Lung (tissue), 11 donors: ENCODE measurements at regions not wholly inside any gene's neighbourhood (a gene's known extent, or its start where the extent isn't known, plus 50 kb on each side); places are given as distances from the start of the nearest gene placed in this dataset.

ENCODE experiments used
- ATAC-seq: fragments of 200-7000 bp; cut with Tn5 transposase; one replicate; pipeline ENCODE4 v1.9.1; 2020; ENCODE audit warnings: moderate number of reproducible peaks; ENCODE audit not compliant: insufficient read depth, low FRiP score
- DNase-seq, 3 donors: peaks; one replicate each; pipeline ENCODE4 v3.0.0-alpha.2; 2013 to 2017
- H3K27ac ChIP-seq, 2 donors: one replicate each; pipeline ENCODE4 v1.5.1; 2013; ENCODE audit warnings: mild to moderate bottlenecking in 2 of 2, moderate library complexity in 2 of 2, control low read depth in 1 of 2, inconsistent platforms in 1 of 2, low read depth in 1 of 2, low read length in 1 of 2
- H3K27me3 ChIP-seq, 3 donors: one replicate each; pipeline ENCODE4 v1.5.1; 2013; ENCODE audit warnings: low read length in 2 of 3; ENCODE audit not compliant: control insufficient read depth in 3 of 3, insufficient read depth in 3 of 3
- H3K36me3 ChIP-seq, 4 donors: one replicate each; pipeline ENCODE4 v1.5.1; 2013; ENCODE audit warnings: low read length in 4 of 4, mild to moderate bottlenecking in 1 of 4, moderate library complexity in 1 of 4; ENCODE audit not compliant: control insufficient read depth in 4 of 4, insufficient read depth in 4 of 4
- H3K4me1 ChIP-seq, 5 donors: one replicate each; pipeline ENCODE4 v1.5.1; 2013; ENCODE audit warnings: low read length in 5 of 5, mild to moderate bottlenecking in 2 of 5, moderate library complexity in 1 of 5; ENCODE audit not compliant: control insufficient read depth in 5 of 5, insufficient read depth in 5 of 5
- H3K4me3 ChIP-seq: one replicate; pipeline ENCODE4 v1.5.1; 2013; ENCODE audit warnings: mild to moderate bottlenecking, control low read depth, moderate library complexity
- H3K9ac ChIP-seq, 2 donors: one replicate each; pipeline ENCODE4 v1.5.1; 2013; ENCODE audit warnings: low read length in 2 of 2, control low read depth in 1 of 2; ENCODE audit not compliant: insufficient read depth in 1 of 2
- H3K9me3 ChIP-seq, 4 donors: one replicate each; pipeline ENCODE4 v1.5.1; 2013; ENCODE audit warnings: low read length in 3 of 4, mild to moderate bottlenecking in 1 of 4, moderate library complexity in 1 of 4; ENCODE audit not compliant: control insufficient read depth in 4 of 4, insufficient read depth in 3 of 4
- CTCF ChIP-seq: IDR thresholded peaks from 2 replicates; pipeline ENCODE4 v1.5.1; 2012; ENCODE audit warnings: mild to moderate bottlenecking; ENCODE audit errors: control extremely low read depth, extremely low read depth
- WGBS, 2 donors: extraction: QIAGEN DNeasy Blood & Tissue Kit; methylation state at CpG; one replicate each; pipeline ENCODE4 v1.1.7; 2013; 5-methylcytosine and 5-hydroxymethylcytosine counted together
- donor health status: control.
- donor health status: control.
- donor health status: Bipolar disorder and iron deficiency.
- donor health status: healthy.
- donor health status: DM: yes; HTN: yes; CAD: no.

GRCh38 chr13:90258129-90258528 lies 1089.4 kb upstream of the MIR17HG start:
- H3K9me3 ChIP-seq = peaks cover 0 to 8% (median 0%) of the 10 kb centered on the region in 4 donors
- no peak for TF ChIP-seq CTCF
- DNase-seq (no peak), ATAC-seq (no peak)
- no peak overlapping the region for H3K4me3 ChIP-seq
- H3K36me3 ChIP-seq = no peaks in the 10 kb centered on the region
- no peaks in the 10 kb centered on the region for H3K4me1 ChIP-seq
- no peaks in the 10 kb centered on the region for H3K27me3 ChIP-seq
- no peak overlapping the region for H3K27ac ChIP-seq
- no peak overlapping the region for H3K9ac ChIP-seq
- WGBS, 2 donors = 96 to 97% methylated on average over 1 of the region's 1 CpG

- no peak overlapping the region for H3K27ac ChIP-seq
- H3K4me3 ChIP-seq = no peak overlapping the region
- DNase-seq (no peak), ATAC-seq (no peak)
- no peak overlapping the region for H3K9ac ChIP-seq
- peaks cover 0 to 4% (median 0%) of the 10 kb centered on the region in 4 donors for H3K9me3 ChIP-seq
- no peak for TF ChIP-seq CTCF
- no peaks in the 10 kb centered on the region for H3K36me3 ChIP-seq
- no peaks in the 10 kb centered on the region for H3K4me1 ChIP-seq
- H3K27me3 ChIP-seq = no peaks in the 10 kb centered on the region
These were observed 1086.1 kb upstream of the MIR17HG start for GRCh38 chr13:90261343-90261742.

- WGBS, 2 donors = 83 to 93% methylated on average over 2 of the region's 2 CpGs
- Histone ChIP-seq H3K9ac (no peak overlapping the region), H3K9me3 (no peaks in the 10 kb centered on the region), H3K36me3 (no peaks in the 10 kb centered on the region), H3K4me3 (no peak overlapping the region), H3K27ac (no peak overlapping the region), H3K27me3 (no peaks in the 10 kb centered on the region), H3K4me1 (no peaks in the 10 kb centered on the region)
- no peak for TF ChIP-seq CTCF
- DNase-seq (no peak), ATAC-seq (no peak)
These were observed 1077.3 kb upstream of the MIR17HG start for GRCh38 chr13:90270226-90270625.

- Histone ChIP-seq H3K27ac (no peak overlapping the region), H3K36me3 (no peaks in the 10 kb centered on the region), H3K4me1 (peaks cover 0 to 3% (median 0%) of the 10 kb centered on the region in 5 donors), H3K9me3 (no peaks in the 10 kb centered on the region), H3K27me3 (no peaks in the 10 kb centered on the region), H3K9ac (no peak overlapping the region), H3K4me3 (no peak overlapping the region)
- WGBS, 2 donors = 91 to 96% methylated on average over 1 of the region's 1 CpG
- no peak for ATAC-seq
- no peak for TF ChIP-seq CTCF
- no peak for DNase-seq
These were observed 1075.1 kb upstream of the MIR17HG start for GRCh38 chr13:90272356-90272755.
